Aorta (tissue), 5 donors: ENCODE measurements at regions not wholly inside any gene's neighbourhood (a gene's known extent, or its start where the extent isn't known, plus 50 kb on each side); places are given as distances from the start of the nearest gene placed in this dataset.

Experiments used
- ATAC-seq: fragments of 200-7000 bp; cut with Tn5 transposase; one replicate; pipeline ENCODE4 v1.9.1; 2022; ENCODE audit warnings: moderate library complexity; ENCODE audit not compliant: low FRiP score
- DNase-seq, 2 donors: peaks; one replicate each; pipeline ENCODE4 v3.0.0-alpha.2; 2020
- H3K27ac ChIP-seq, 2 donors: one replicate each; pipeline ENCODE4 v1.5.1; 2013; ENCODE audit warnings: low read length in 2 of 2, mild to moderate bottlenecking in 2 of 2, moderate library complexity in 2 of 2, control low read depth in 1 of 2, inconsistent platforms in 1 of 2, low read depth in 1 of 2
- H3K27me3 ChIP-seq, 2 donors: one replicate each; pipeline ENCODE4 v1.6.1; 2013; ENCODE audit warnings: control low read depth in 1 of 2, low read length in 1 of 2, mild to moderate bottlenecking in 1 of 2, moderate library complexity in 1 of 2; ENCODE audit not compliant: insufficient read depth in 2 of 2, control insufficient read depth in 1 of 2
- H3K36me3 ChIP-seq, 2 donors: one replicate each; pipeline ENCODE4 v1.6.1; 2013; ENCODE audit warnings: control low read depth in 1 of 2, low read length in 1 of 2, mild to moderate bottlenecking in 1 of 2; ENCODE audit not compliant: insufficient read depth in 2 of 2, control insufficient read depth in 1 of 2
- H3K4me1 ChIP-seq, 2 donors: one replicate each; pipeline ENCODE4 v1.6.1; 2013; ENCODE audit warnings: low read length in 2 of 2, control low read depth in 1 of 2, mild to moderate bottlenecking in 1 of 2, moderate library complexity in 1 of 2; ENCODE audit not compliant: insufficient read depth in 2 of 2, control insufficient read depth in 1 of 2
- H3K4me3 ChIP-seq, 2 donors: one replicate each; pipeline ENCODE4 v1.5.1; 2013; ENCODE audit warnings: low read length in 2 of 2, control low read depth in 1 of 2, mild to moderate bottlenecking in 1 of 2
- H3K9me3 ChIP-seq: one replicate; pipeline ENCODE4 v1.6.1; 2013; ENCODE audit warnings: mild to moderate bottlenecking, low read length; ENCODE audit not compliant: control insufficient read depth
- WGBS, 2 donors: extraction: QIAGEN DNeasy Blood & Tissue Kit; methylation state at CpG; one replicate each; pipeline ENCODE4 v1.1.7; 2013; 5-methylcytosine and 5-hydroxymethylcytosine counted together
- intact Hi-C, 2 donors: fragments of 100-400 bp; cut with DNase I; formaldehyde crosslinking; loops; one replicate each; pipeline versions ENCODE4 v1.14.2 to v1.15.0; 2022
- donor health status: healthy with polysubstance abuse.
- donor health status: Bipolar disorder and iron deficiency.
- donor health status: DM: no; HTN: no; CAD: no.
- donor health status: DM: no; HTN: no; CAD: no.
- donor health status: DM: yes; HTN: yes; CAD: no.

- no peak overlapping the region for H3K27ac ChIP-seq
- intact Hi-C loops = no loop called here
- no peak for DNase-seq
- H3K36me3 ChIP-seq = no peaks in the 10 kb centered on the region
- H3K4me3 ChIP-seq = no peak overlapping the region
- ATAC-seq = no peak
- H3K9me3 ChIP-seq = no peaks in the 10 kb centered on the region
- H3K4me1 ChIP-seq = no peaks in the 10 kb centered on the region
- H3K27me3 ChIP-seq = no peaks in the 10 kb centered on the region
- WGBS, 2 donors = 86 to 87% methylated on average over 4 of the region's 4 CpGs
Measured at GRCh38 chr15:38972831-38973230, 408.2 kb upstream of the RASGRP1 start.

GRCh38 chr15:38975282-38975990, 410.8 kb upstream of the RASGRP1 start:
- ATAC-seq = no peak
- WGBS, 2 donors = 90% methylated on average over 5 of the region's 5 CpGs

GRCh38 chr15:38991126-38991525, 426.5 kb upstream of the RASGRP1 start:
- Histone ChIP-seq H3K9me3 (no peaks in the 10 kb centered on the region), H3K36me3 (no peaks in the 10 kb centered on the region), H3K4me3 (no peak overlapping the region), H3K27me3 (no peaks in the 10 kb centered on the region), H3K4me1 (no peaks in the 10 kb centered on the region), H3K27ac (no peak overlapping the region)
- intact Hi-C loops = no loop called here
- DNase-seq (no peak), ATAC-seq (peak; percentile 27)
- WGBS, 2 donors = 44 to 46% methylated on average over 4 of the region's 4 CpGs

More at GRCh38 chr15:38975282-38975990, 410.8 kb upstream of the RASGRP1 start:
- intact Hi-C loops = no loop called here
- H3K27me3 ChIP-seq = no peaks in the 10 kb centered on the region
- H3K9me3 ChIP-seq = no peaks in the 10 kb centered on the region
- no peak for DNase-seq
- H3K4me3 ChIP-seq = no peak overlapping the region
- no peaks in the 10 kb centered on the region for H3K4me1 ChIP-seq
- H3K27ac ChIP-seq = no peak overlapping the region
- no peaks in the 10 kb centered on the region for H3K36me3 ChIP-seq

- WGBS, 2 donors = 53 to 68% methylated on average over 2 of the region's 2 CpGs
- DNase-seq = no peak
- no peaks in the 10 kb centered on the region for H3K36me3 ChIP-seq
- no peaks in the 10 kb centered on the region for H3K4me1 ChIP-seq
- no peak for ATAC-seq
- H3K9me3 ChIP-seq = no peaks in the 10 kb centered on the region
- intact Hi-C loops = no loop called here
- H3K4me3 ChIP-seq = no peak overlapping the region
- H3K27ac ChIP-seq = no peak overlapping the region
- H3K27me3 ChIP-seq = no peaks in the 10 kb centered on the region
Measured at GRCh38 chr15:38991701-38992100, 427.1 kb upstream of the RASGRP1 start.

- DNase-seq (no peak), ATAC-seq (no peak)
- Histone ChIP-seq H3K4me3 (no peak overlapping the region), H3K9me3 (no peaks in the 10 kb centered on the region), H3K27ac (no peak overlapping the region), H3K36me3 (no peaks in the 10 kb centered on the region), H3K27me3 (no peaks in the 10 kb centered on the region), H3K4me1 (no peaks in the 10 kb centered on the region)
- 67 to 73% methylated on average over 4 of the region's 4 CpGs for WGBS, 2 donors
- intact Hi-C loops = no loop called here
Measured at GRCh38 chr15:38992506-38992905, 427.9 kb upstream of the RASGRP1 start.

GRCh38 chr15:38992930-38993329, 428.3 kb upstream of the RASGRP1 start:
- no peak overlapping the region for H3K4me3 ChIP-seq
- DNase-seq = no peak
- no peak overlapping the region for H3K27ac ChIP-seq
- no peaks in the 10 kb centered on the region for H3K4me1 ChIP-seq
- H3K9me3 ChIP-seq = no peaks in the 10 kb centered on the region
- H3K36me3 ChIP-seq = no peaks in the 10 kb centered on the region
- ATAC-seq = no peak
- H3K27me3 ChIP-seq = no peaks in the 10 kb centered on the region
- WGBS, 2 donors = 52 to 66% methylated on average over 2 of the region's 2 CpGs
- intact Hi-C loops = no loop called here

- Histone ChIP-seq H3K4me3 (no peak overlapping the region), H3K4me1 (no peaks in the 10 kb centered on the region), H3K27ac (no peak overlapping the region), H3K9me3 (no peaks in the 10 kb centered on the region), H3K36me3 (no peaks in the 10 kb centered on the region), H3K27me3 (no peaks in the 10 kb centered on the region)
- DNase-seq = no peak
- intact Hi-C loops = no loop called here
- 82 to 89% methylated on average over 2 of the region's 2 CpGs for WGBS, 2 donors
- no peak for ATAC-seq
Measured at GRCh38 chr15:38994310-38994709, 429.7 kb upstream of the RASGRP1 start.

- ATAC-seq (no peak), DNase-seq (no peak)
- H3K36me3 ChIP-seq = no peaks in the 10 kb centered on the region
- 22 to 33% methylated on average over 3 of the region's 3 CpGs for WGBS, 2 donors
- H3K4me3 ChIP-seq = no peak overlapping the region
- no peaks in the 10 kb centered on the region for H3K27me3 ChIP-seq
- no peaks in the 10 kb centered on the region for H3K9me3 ChIP-seq
- H3K27ac ChIP-seq = no peak overlapping the region
- no peaks in the 10 kb centered on the region for H3K4me1 ChIP-seq
- intact Hi-C loops = no loop called here
Measured at GRCh38 chr15:38996111-38996631, 431.6 kb upstream of the RASGRP1 start.

- intact Hi-C loops = no loop called here
- Histone ChIP-seq H3K4me3 (no peak overlapping the region), H3K9me3 (no peaks in the 10 kb centered on the region), H3K27me3 (no peaks in the 10 kb centered on the region), H3K4me1 (no peaks in the 10 kb centered on the region), H3K27ac (no peak overlapping the region), H3K36me3 (no peaks in the 10 kb centered on the region)
- WGBS, 2 donors = 23 to 54% methylated on average over 1 of the region's 1 CpG
- ATAC-seq (no peak), DNase-seq (no peak)
Measured at GRCh38 chr15:38997841-38998240, 433.2 kb upstream of the RASGRP1 start.
